Keratinocyte (primary cell): ENCODE measurements at regions not wholly inside any gene's neighbourhood (a gene's known extent, or its start where the extent isn't known, plus 50 kb on each side); places are given as distances from the start of the nearest gene placed in this dataset.

Experiments
- CTCF ChIP-seq, 3 experiments: IDR thresholded peaks in 1 of 3; conservative IDR thresholded peaks in 1 of 3; optimal IDR thresholded peaks in 1 of 3; 2 replicates in 2 of 3; 3 replicates in 1 of 3; pipeline versions ENCODE3 to v1.5.1; 2011; ENCODE audit warnings: low read length in 3 of 3, mild to moderate bottlenecking in 3 of 3, moderate library complexity in 2 of 3, control low read depth in 1 of 3, inconsistent platforms in 1 of 3; ENCODE audit not compliant: insufficient read depth in 2 of 3; ENCODE audit errors: extremely low read depth in 1 of 3
- EZH2 ChIP-seq: IDR thresholded peaks from one replicate; pipeline ENCODE4 v1.6.1; 2012; ENCODE audit warnings: inconsistent platforms, mild to moderate bottlenecking, low read length, moderate library complexity

- no peak for TF ChIP-seq CTCF (optimal IDR thresholded peaks at IDR 0.05 in 1 of 3, IDR thresholded peaks at IDR 0.05 in 1 of 3, conservative IDR thresholded peaks at IDR 0.05 in 1 of 3; ENCODE audit: extremely low read depth in 1 of 3, insufficient read depth in 2 of 3, low read length in 3 of 3)
- peak; percentile 55 for TF ChIP-seq EZH2
Measured at GRCh38 chr7:148500978-148501377, 89.6 kb upstream of the C7orf33 start.
